IPS DF 4.7 (cell line): ENCODE measurements at regions not wholly inside any gene's neighbourhood (a gene's known extent, or its start where the extent isn't known, plus 50 kb on each side); places are given as distances from the start of the nearest gene placed in this dataset.
A peak's percentile ranks its signal among the peaks of the same experiment; 100 is the strongest.
"Not testable (repeated sequence)": the region's sequence is repeated elsewhere in the genome, so short reads cannot be mapped to it uniquely, and the experiment has no call there.

Experiments
- DNase-seq: peaks from one replicate; pipeline ENCODE4 v3.0.0-alpha.2; 2013; ENCODE audit warnings: low spot score; ENCODE audit errors: extremely low read depth

- DNase-seq = no peak
Observed at GRCh38 chr1:112818990-112819689, 104.0 kb upstream of the PPM1J start.

GRCh38 chr1:112817555-112818373 is 102.6 kb upstream of the PPM1J start:
- DNase-seq = peak; percentile 91

- DNase-seq = no peak
Observed at GRCh38 chr1:112815376-112815775, 100.2 kb upstream of the PPM1J start.

- DNase-seq = not testable (repeated sequence)
Observed at GRCh38 chr1:112814645-112815044, 99.5 kb upstream of the PPM1J start.

GRCh38 chr1:112808861-112809684 is 93.9 kb upstream of the PPM1J start:
- no peak for DNase-seq

- DNase-seq = no peak
Observed at GRCh38 chr1:112807999-112808398, 92.9 kb upstream of the PPM1J start.

- no peak for DNase-seq
Observed at GRCh38 chr1:112807117-112807516, 92.0 kb upstream of the PPM1J start.

- no peak for DNase-seq
Observed at GRCh38 chr1:112806090-112806642, 91.0 kb upstream of the PPM1J start.

GRCh38 chr1:112805155-112805853 is 90.2 kb upstream of the PPM1J start:
- DNase-seq = no peak

- DNase-seq = no peak
Observed at GRCh38 chr1:112803906-112804762, 89.0 kb upstream of the PPM1J start.

GRCh38 chr1:112800289-112800688 is 85.2 kb upstream of the PPM1J start:
- no peak for DNase-seq

GRCh38 chr1:112798292-112798691 is 83.2 kb upstream of the PPM1J start:
- no peak for DNase-seq

GRCh38 chr1:112797224-112797623 is 82.1 kb upstream of the PPM1J start:
- DNase-seq = no peak

GRCh38 chr1:112794654-112795239 is 79.6 kb upstream of the PPM1J start:
- no peak for DNase-seq

GRCh38 chr1:112793631-112794565 is 78.8 kb upstream of the PPM1J start:
- DNase-seq = no peak

- no peak for DNase-seq
Observed at GRCh38 chr1:112791723-112792104, 76.6 kb upstream of the PPM1J start.

GRCh38 chr1:112790920-112791722 is 76.0 kb upstream of the PPM1J start:
- no peak for DNase-seq

GRCh38 chr1:112788561-112788960 is 73.4 kb upstream of the PPM1J start:
- no peak for DNase-seq
